ENCODE measurements at regions not wholly inside any gene's neighbourhood (a gene's known extent, or its start where the extent isn't known, plus 50 kb on each side); places are given as distances from the start of the nearest gene placed in this dataset.

DNA sequence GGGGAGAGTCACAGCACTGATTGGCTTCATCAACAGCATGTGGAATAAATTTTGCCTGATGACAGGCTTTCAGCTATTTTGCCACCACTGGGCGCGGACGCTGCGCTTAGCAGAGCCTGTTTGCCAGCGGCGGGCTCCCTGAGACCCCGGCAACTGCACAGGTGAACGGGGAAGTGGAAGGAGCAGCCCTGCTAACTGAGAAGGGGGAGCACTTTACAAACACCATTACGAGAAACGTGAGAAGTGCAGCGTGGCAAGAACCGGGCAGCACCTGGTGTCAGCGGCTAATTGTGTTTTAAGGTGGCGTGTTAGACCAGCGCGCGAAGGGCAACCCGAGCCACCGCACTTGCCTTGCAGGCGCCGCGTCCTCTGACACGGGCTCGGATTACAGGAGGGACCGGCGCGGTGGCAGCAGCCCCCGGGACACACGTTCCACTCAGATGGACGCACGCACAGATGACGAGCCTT lies 307.8 kb upstream of the ARRDC4 start:
- DNase-seq, result no peak
- Histone ChIP-seq H3K4me3 (ENCODE audit: low read depth in 1 of 2, low read length in 2 of 2) (no peak overlapping the region), H3K4me2 (ENCODE audit: insufficient read depth, low read length) (no peak overlapping the region)

DNA sequence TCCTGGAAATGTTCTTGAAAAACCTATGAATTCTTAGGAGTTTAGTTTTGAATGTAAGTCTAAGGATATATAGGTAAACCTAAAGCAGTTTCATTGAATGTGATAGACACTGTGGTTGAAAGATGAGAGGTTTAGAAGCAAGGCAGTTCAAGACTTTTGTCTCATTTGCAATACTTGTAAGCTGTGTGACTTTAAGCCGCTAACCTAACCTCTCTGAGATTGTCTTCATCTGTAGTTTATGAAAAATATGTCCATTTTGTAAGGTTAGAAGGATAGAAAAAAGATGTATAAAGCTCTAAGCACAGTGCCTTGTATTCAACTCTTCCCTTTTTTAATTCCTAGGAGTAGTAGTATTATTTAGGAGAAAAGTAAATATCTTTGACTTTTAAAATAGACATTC lies 306.6 kb upstream of the ARRDC4 start:
- no peaks in the 10 kb centered on the region for H3K36me3 ChIP-seq (ENCODE audit: insufficient read depth, low read length)
- TF ChIP-seq, protein P1, sequence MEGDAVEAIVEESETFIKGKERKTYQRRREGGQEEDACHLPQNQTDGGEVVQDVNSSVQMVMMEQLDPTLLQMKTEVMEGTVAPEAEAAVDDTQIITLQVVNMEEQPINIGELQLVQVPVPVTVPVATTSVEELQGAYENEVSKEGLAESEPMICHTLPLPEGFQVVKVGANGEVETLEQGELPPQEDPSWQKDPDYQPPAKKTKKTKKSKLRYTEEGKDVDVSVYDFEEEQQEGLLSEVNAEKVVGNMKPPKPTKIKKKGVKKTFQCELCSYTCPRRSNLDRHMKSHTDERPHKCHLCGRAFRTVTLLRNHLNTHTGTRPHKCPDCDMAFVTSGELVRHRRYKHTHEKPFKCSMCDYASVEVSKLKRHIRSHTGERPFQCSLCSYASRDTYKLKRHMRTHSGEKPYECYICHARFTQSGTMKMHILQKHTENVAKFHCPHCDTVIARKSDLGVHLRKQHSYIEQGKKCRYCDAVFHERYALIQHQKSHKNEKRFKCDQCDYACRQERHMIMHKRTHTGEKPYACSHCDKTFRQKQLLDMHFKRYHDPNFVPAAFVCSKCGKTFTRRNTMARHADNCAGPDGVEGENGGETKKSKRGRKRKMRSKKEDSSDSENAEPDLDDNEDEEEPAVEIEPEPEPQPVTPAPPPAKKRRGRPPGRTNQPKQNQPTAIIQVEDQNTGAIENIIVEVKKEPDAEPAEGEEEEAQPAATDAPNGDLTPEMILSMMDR (IDR thresholded peaks at IDR 0.05; ENCODE audit: borderline replicate concordance, extremely low read depth, low read length, poor library complexity, severe bottlenecking), result no peak
- no peak for TF ChIP-seq EZH2 (IDR thresholded peaks at IDR 0.05; ENCODE audit: borderline replicate concordance, low read depth, low read length, severe bottlenecking)
- ATAC-seq (ENCODE audit: insufficient read depth, low read depth) (no peak), DNase-seq (no peak)
- no peak overlapping the region for H3K27ac ChIP-seq (ENCODE audit: low read length)
- no peak overlapping the region for H3K9ac ChIP-seq (ENCODE audit: low read depth, low read length)
- H4K20me1 ChIP-seq (ENCODE audit: insufficient read depth, low read length), result no peaks in the 10 kb centered on the region
- H3K79me2 ChIP-seq (ENCODE audit: insufficient read depth, low read length), result no peaks in the 10 kb centered on the region
- no peak overlapping the region for H3K4me2 ChIP-seq (ENCODE audit: insufficient read depth, low read length)
- no peaks in the 10 kb centered on the region for H3K9me3 ChIP-seq (ENCODE audit: insufficient read depth, low read length, severe bottlenecking)
- no peak overlapping the region for H2AFZ ChIP-seq (ENCODE audit: low read depth, low read length)
- H3K27me3 ChIP-seq (ENCODE audit: insufficient read depth, low read length, poor library complexity), result peaks cover 11% of the 10 kb centered on the region
- H3K4me3 ChIP-seq (ENCODE audit: low read depth in 1 of 2, low read length in 2 of 2), result no peak overlapping the region
- no peaks in the 10 kb centered on the region for H3K4me1 ChIP-seq (ENCODE audit: insufficient read depth, low read length)

More for the DNA sequence above, 307.8 kb upstream of the ARRDC4 start:
- H3K27ac ChIP-seq (ENCODE audit: low read length), result no peak overlapping the region
- H4K20me1 ChIP-seq (ENCODE audit: insufficient read depth, low read length), result no peaks in the 10 kb centered on the region
- ATAC-seq (ENCODE audit: insufficient read depth, low read depth), result no peak
- H3K36me3 ChIP-seq (ENCODE audit: insufficient read depth, low read length), result no peaks in the 10 kb centered on the region
- H3K79me2 ChIP-seq (ENCODE audit: insufficient read depth, low read length), result no peaks in the 10 kb centered on the region
- H2AFZ ChIP-seq (ENCODE audit: low read depth, low read length), result no peak overlapping the region
- H3K9ac ChIP-seq (ENCODE audit: low read depth, low read length), result no peak overlapping the region
- no peaks in the 10 kb centered on the region for H3K4me1 ChIP-seq (ENCODE audit: insufficient read depth, low read length)
- peaks cover 11% of the 10 kb centered on the region for H3K27me3 ChIP-seq (ENCODE audit: insufficient read depth, low read length, poor library complexity)
- TF ChIP-seq EZH2 (IDR thresholded peaks at IDR 0.05; ENCODE audit: borderline replicate concordance, low read depth, low read length, severe bottlenecking), result no peak
- TF ChIP-seq, protein P1 (IDR thresholded peaks at IDR 0.05; ENCODE audit: borderline replicate concordance, extremely low read depth, low read length, poor library complexity, severe bottlenecking), result no peak
- H3K9me3 ChIP-seq (ENCODE audit: insufficient read depth, low read length, severe bottlenecking), result no peaks in the 10 kb centered on the region

DNA sequence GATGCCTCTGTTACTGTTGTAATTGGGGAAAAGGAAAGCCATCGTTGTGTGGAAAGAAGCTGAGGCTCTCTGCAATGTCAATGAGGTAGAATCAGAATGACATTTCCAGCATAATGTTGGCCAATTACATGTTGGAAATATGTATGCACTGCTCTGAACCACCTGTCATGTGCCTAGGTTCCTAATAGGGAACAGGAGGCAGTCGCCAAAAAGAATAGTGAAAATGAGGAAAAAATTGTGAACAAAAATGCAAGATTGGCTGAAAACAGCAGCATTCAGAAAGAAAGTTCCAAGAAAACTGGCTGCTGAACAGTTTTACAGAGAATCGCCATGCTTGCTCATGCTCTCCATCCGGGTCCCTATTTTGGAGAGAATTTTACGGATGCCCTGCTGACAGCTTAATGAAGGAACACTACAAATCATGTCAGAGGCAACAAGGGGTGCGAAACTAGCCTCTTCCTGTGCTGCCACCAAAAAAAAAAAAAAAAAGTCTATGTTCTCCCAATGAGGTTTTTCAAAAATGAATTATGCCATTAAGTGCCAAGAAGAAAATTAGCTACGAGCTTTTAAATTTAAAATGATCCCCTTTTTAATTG lies 305.9 kb upstream of the ARRDC4 start:
- DNase-seq, result no peak
- no peak overlapping the region for H3K4me2 ChIP-seq (ENCODE audit: insufficient read depth, low read length)
- no peak overlapping the region for H3K4me3 ChIP-seq (ENCODE audit: low read depth in 1 of 2, low read length in 2 of 2)
- no peaks in the 10 kb centered on the region for H3K4me1 ChIP-seq (ENCODE audit: insufficient read depth, low read length)
- no peaks in the 10 kb centered on the region for H3K9me3 ChIP-seq (ENCODE audit: insufficient read depth, low read length, severe bottlenecking)
- no peak overlapping the region for H2AFZ ChIP-seq (ENCODE audit: low read depth, low read length)
- H4K20me1 ChIP-seq (ENCODE audit: insufficient read depth, low read length), result no peaks in the 10 kb centered on the region
- no peaks in the 10 kb centered on the region for H3K79me2 ChIP-seq (ENCODE audit: insufficient read depth, low read length)
- TF ChIP-seq, protein P1 (IDR thresholded peaks at IDR 0.05; ENCODE audit: borderline replicate concordance, extremely low read depth, low read length, poor library complexity, severe bottlenecking), result no peak
- TF ChIP-seq EZH2 (IDR thresholded peaks at IDR 0.05; ENCODE audit: borderline replicate concordance, low read depth, low read length, severe bottlenecking), result no peak
- no peaks in the 10 kb centered on the region for H3K36me3 ChIP-seq (ENCODE audit: insufficient read depth, low read length)
- peaks cover 11% of the 10 kb centered on the region for H3K27me3 ChIP-seq (ENCODE audit: insufficient read depth, low read length, poor library complexity)
- no peak overlapping the region for H3K27ac ChIP-seq (ENCODE audit: low read length)
- H3K9ac ChIP-seq (ENCODE audit: low read depth, low read length), result no peak overlapping the region
- ATAC-seq (ENCODE audit: insufficient read depth, low read depth), result no peak
